K562 (cell line): ENCODE measurements at regions not wholly inside any gene's neighbourhood (a gene's known extent, or its start where the extent isn't known, plus 50 kb on each side); places are given as distances from the start of the nearest gene placed in this dataset.

Experiments used
- ATAC-seq: fragments of 200-7000 bp; cut with Tn5 transposase; 3 replicates; pipeline ENCODE4 v1.9.1; 2020; ENCODE audit warnings: moderate library complexity
- BruUV-seq: library from RNA; stranded (reverse); fragments of 400-500 nt; replicated peaks from 2 replicates; lab custom pipeline; 2021; lab: Mats Ljungman, UMichigan
- CTCF ChIA-PET: fragments of 300-600 bp; formaldehyde crosslinking; extraction: SDS; loops from one replicate; lab custom pipeline; 2021; ENCODE audit warnings: low intra/inter-chr PET ratio; lab: Yijun Ruan, JAX
- POLR2A ChIA-PET: fragments of 300-600, 350-650 bp; sonication (Branson Sonifier 250); formaldehyde crosslinking; extraction: SDS; loops from one replicate; lab custom pipeline; 2021; ENCODE audit warnings: antibody characterized with exemption, inconsistent platforms; lab: Yijun Ruan, JAX
- DNase-seq, 4 experiments: peaks; one replicate each; pipeline versions ENCODE4 v3.0.0 to v3.0.0-alpha.2; 2011 to 2018; ENCODE audit warnings: low spot score in 3 of 4, mixed read lengths in 3 of 4; ENCODE audit errors: extremely low read depth in 1 of 4
- FAIRE-seq: peaks from 2 replicates; lab custom pipeline; 2011; peaks lifted over from hg19 to GRCh38; lab: Jason Lieb, UNC
- H2AFZ ChIP-seq: 2 replicates; pipeline ENCODE4 v1.6.0; 2011; ENCODE audit warnings: low read depth, low read length, control low read depth, inconsistent platforms
- H3K27ac ChIP-seq: fragments of 200-600 bp; 3 replicates; pipeline ENCODE4 v1.8.0; 2011; ENCODE audit warnings: low read depth, mild to moderate bottlenecking, control low read depth, inconsistent platforms, low read length, moderate library complexity, mixed read lengths; ENCODE audit errors: extremely low read depth
- H3K27me3 ChIP-seq, 2 experiments: fragments of 300-600 bp in 1 of 2; 2 replicates in 1 of 2; 3 replicates in 1 of 2; pipeline versions ENCODE4 v1.6.0 to v1.8.0; 2011; ENCODE audit warnings: inconsistent platforms in 2 of 2, low read length in 2 of 2, mild to moderate bottlenecking in 1 of 2, mixed read lengths in 1 of 2, moderate library complexity in 1 of 2; ENCODE audit not compliant: control insufficient read depth in 2 of 2, insufficient read depth in 2 of 2
- H3K36me3 ChIP-seq: fragments of 300-600 bp; 3 replicates; pipeline ENCODE4 v1.8.0; 2011; ENCODE audit warnings: mild to moderate bottlenecking, low read length, inconsistent platforms; ENCODE audit not compliant: control insufficient read depth, insufficient read depth
- H3K4me1 ChIP-seq, 2 experiments: fragments of 200-600 bp in 1 of 2; replicated peaks in 1 of 2; 2 replicates in 1 of 2; 3 replicates in 1 of 2; pipeline versions ENCODE4 v1.5.1 to v1.8.0; 2011; ENCODE audit warnings: inconsistent platforms in 2 of 2, low read length in 2 of 2, mild to moderate bottlenecking in 1 of 2, mixed read lengths in 1 of 2, moderate library complexity in 1 of 2; ENCODE audit not compliant: control insufficient read depth in 2 of 2, insufficient read depth in 2 of 2
- H3K4me2 ChIP-seq: 2 replicates; pipeline ENCODE4 v1.6.1; 2011; ENCODE audit warnings: low read length, control low read depth, inconsistent platforms, mixed read lengths; ENCODE audit not compliant: insufficient read depth
- H3K4me3 ChIP-seq: fragments of 200-600 bp; sonication (generic), shearing (Covaris generic); 2 replicates; pipeline ENCODE4 v1.5.1; 2016; ENCODE audit warnings: control low read depth, inconsistent platforms
- H3K79me2 ChIP-seq: fragments of 200-600 bp; 3 replicates; pipeline ENCODE4 v1.8.0; 2011; ENCODE audit warnings: low read length, inconsistent platforms; ENCODE audit not compliant: control insufficient read depth, insufficient read depth
- H3K9ac ChIP-seq, 2 experiments: 2 replicates each; pipeline versions ENCODE4 v1.6.0 to v1.6.1; 2011; ENCODE audit warnings: low read depth in 2 of 2, low read length in 2 of 2, control low read depth in 1 of 2, inconsistent platforms in 1 of 2, mild to moderate bottlenecking in 1 of 2, mixed read lengths in 1 of 2; ENCODE audit not compliant: insufficient read depth in 1 of 2
- H3K9me1 ChIP-seq: one replicate; pipeline ENCODE4 v1.6.0; 2011; ENCODE audit warnings: inconsistent platforms, mild to moderate bottlenecking, low read length, moderate library complexity; ENCODE audit not compliant: control insufficient read depth, insufficient read depth
- H3K9me3 ChIP-seq: replicated peaks from 2 replicates; pipeline ENCODE4 v1.5.1; 2011; ENCODE audit warnings: low read depth, low read length, inconsistent platforms; ENCODE audit not compliant: control insufficient read depth, insufficient read depth
- H4K20me1 ChIP-seq: replicated peaks from 2 replicates; pipeline ENCODE4 v1.6.1; 2011; ENCODE audit warnings: low read length, inconsistent platforms, mixed read lengths; ENCODE audit not compliant: control insufficient read depth, insufficient read depth
- BACH1 ChIP-seq: fragments of 200-800 bp; sonication (Bioruptor generic); IDR thresholded peaks from 2 replicates; pipeline ENCODE4 v1.6.1; 2016; ENCODE audit warnings: missing genetic modification characterization, missing compliant biosample characterization
- HNRNPUL1 ChIP-seq: fragments of 200-400 bp; formaldehyde crosslinking; IDR thresholded peaks from 2 replicates; pipeline ENCODE4 v1.6.1; 2017; ENCODE audit warnings: low read length
- MTA2 ChIP-seq: fragments of 450-650 bp; IDR thresholded peaks from 2 replicates; pipeline ENCODE4 v1.6.1; 2016; ENCODE audit warnings: low read depth
- NR2C1 ChIP-seq, 2 experiments: fragments of 450-650 bp; IDR thresholded peaks; 2 replicates each; pipeline ENCODE4 v1.6.1; 2017; ENCODE audit warnings: mild to moderate bottlenecking in 2 of 2, antibody characterized with exemption in 1 of 2, inconsistent platforms in 1 of 2, missing compliant biosample characterization in 1 of 2, missing genetic modification characterization in 1 of 2
- ZNF79 ChIP-seq: fragments of 250-450 bp; sonication (Bioruptor Pico); IDR thresholded peaks from 2 replicates; pipeline ENCODE4 v1.4.0; 2020; ENCODE audit warnings: low read depth, mild to moderate bottlenecking, moderate library complexity
- WGBS: fragments of 100-300 bp; shearing (Covaris generic); methylation state at CpG from one replicate; pipeline ENCODE4 v1.1.6; 2016; ENCODE audit warnings: low coverage, mixed read lengths; ENCODE audit not compliant: insufficient coverage; ENCODE audit errors: missing lambda C conversion rate; 5-methylcytosine and 5-hydroxymethylcytosine counted together
- in situ Hi-C: fragments of 300-500 bp; cut with MboI; formaldehyde crosslinking; loops from 4 replicates; pipeline ENCODE4 v1.15.0; 2018; ENCODE audit warnings: inconsistent platforms, mixed read lengths
- intact Hi-C: fragments of 100-400 bp; cut with micrococcal nuclease; formaldehyde crosslinking; loops from 2 replicates; pipeline ENCODE4 v1.14.2; 2022
- TF ChIP-seq, protein P1 (sequence below): fragments of 200-600 bp; sonication (generic); IDR thresholded peaks from one replicate; pipeline ENCODE4 v1.6.1; 2012; ENCODE audit warnings: mild to moderate bottlenecking, low read depth, low read length, inconsistent platforms

DNA sequence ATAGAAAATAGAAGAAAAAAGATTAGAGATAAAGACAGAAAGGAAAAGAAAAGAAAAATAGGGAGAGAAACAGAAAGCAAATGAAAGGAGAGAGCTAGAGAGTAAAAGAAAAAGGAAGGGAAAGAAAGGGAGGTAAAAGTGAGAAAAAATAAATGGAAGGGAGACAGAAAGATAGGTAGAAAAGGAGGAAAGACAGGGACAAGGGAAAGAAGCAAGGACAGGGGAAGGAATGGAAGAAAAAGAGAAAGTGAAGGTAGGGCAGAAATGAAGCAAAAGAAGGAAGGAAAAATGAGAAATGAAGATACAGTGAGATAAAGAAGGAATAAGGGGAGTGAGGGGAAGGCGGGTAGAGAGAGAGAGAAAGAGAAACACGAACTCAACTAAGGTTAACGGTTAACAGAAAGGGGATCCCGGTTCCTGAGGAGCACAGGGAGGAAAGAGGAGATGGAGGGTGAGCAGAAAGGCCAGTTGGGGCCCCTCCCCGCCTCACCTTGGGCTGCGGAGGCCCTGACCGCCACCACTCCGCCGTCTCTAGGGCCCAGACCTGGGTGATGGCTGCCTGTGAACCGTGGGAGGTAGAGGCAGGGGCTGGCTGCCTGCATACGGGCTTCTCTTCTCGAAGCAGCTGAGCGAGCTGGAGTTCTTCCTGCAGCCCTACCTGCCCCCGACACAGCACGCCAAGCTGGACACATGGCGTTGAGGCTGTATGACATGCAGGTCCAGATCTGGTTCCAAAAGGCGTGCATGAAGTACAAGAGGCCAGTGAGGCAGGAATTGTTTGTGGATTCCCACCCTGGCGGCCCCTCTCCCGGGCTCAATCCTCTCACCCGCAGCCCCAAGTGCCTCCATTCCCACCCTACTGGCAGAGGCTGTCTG, 59.5 kb downstream of the SMUG1 start:
- no peak overlapping the region for H3K4me3 ChIP-seq
- peaks cover 28 to 70% of the 10 kb centered on the region in 2 experiments; a peak in 4 of 5 replicates for H3K27me3 ChIP-seq
- no peak overlapping the region for H3K4me2 ChIP-seq
- 28% methylated on average over 20 of the region's 20 CpGs for WGBS
- peaks cover 0 to 17% of the 10 kb centered on the region in 2 experiments; a peak in 2 of 5 replicates for H3K4me1 ChIP-seq
- CTCF ChIA-PET: interaction anchor here (0.7 kb wide), 1 partner anchor 338 kb away, joined by 3 read pairs; no protein-coding TSS in a partner anchor
- ATAC-seq: no peak
- intact Hi-C loops (no loop called here), in situ Hi-C loops (no loop called here)
- no peaks in the 10 kb centered on the region for H3K9me1 ChIP-seq
- BruUV-seq: no TSS peak
- H3K9me3 ChIP-seq: no peaks in the 10 kb centered on the region
- H2AFZ ChIP-seq: no peak overlapping the region
- H3K27ac ChIP-seq: no peak overlapping the region
- DNase-seq: no peak
- no peak for FAIRE-seq
- H4K20me1 ChIP-seq: no peaks in the 10 kb centered on the region; the same call in 1 of the 2 replicates
- H3K36me3 ChIP-seq: no peaks in the 10 kb centered on the region
- no peak overlapping the region for H3K9ac ChIP-seq
- POLR2A ChIA-PET: interaction anchor here (0.7 to 2.2 kb wide), 2 partner anchors 13 to 72 kb away, joined by 4 to 11 read pairs; no protein-coding TSS in a partner anchor
- H3K79me2 ChIP-seq: no peaks in the 10 kb centered on the region
- no peak for TF ChIP-seq ZNF79 (CRISPR knock-in tag)
- no peak for TF ChIP-seq BACH1 (tag)
- TF ChIP-seq, protein P1, sequence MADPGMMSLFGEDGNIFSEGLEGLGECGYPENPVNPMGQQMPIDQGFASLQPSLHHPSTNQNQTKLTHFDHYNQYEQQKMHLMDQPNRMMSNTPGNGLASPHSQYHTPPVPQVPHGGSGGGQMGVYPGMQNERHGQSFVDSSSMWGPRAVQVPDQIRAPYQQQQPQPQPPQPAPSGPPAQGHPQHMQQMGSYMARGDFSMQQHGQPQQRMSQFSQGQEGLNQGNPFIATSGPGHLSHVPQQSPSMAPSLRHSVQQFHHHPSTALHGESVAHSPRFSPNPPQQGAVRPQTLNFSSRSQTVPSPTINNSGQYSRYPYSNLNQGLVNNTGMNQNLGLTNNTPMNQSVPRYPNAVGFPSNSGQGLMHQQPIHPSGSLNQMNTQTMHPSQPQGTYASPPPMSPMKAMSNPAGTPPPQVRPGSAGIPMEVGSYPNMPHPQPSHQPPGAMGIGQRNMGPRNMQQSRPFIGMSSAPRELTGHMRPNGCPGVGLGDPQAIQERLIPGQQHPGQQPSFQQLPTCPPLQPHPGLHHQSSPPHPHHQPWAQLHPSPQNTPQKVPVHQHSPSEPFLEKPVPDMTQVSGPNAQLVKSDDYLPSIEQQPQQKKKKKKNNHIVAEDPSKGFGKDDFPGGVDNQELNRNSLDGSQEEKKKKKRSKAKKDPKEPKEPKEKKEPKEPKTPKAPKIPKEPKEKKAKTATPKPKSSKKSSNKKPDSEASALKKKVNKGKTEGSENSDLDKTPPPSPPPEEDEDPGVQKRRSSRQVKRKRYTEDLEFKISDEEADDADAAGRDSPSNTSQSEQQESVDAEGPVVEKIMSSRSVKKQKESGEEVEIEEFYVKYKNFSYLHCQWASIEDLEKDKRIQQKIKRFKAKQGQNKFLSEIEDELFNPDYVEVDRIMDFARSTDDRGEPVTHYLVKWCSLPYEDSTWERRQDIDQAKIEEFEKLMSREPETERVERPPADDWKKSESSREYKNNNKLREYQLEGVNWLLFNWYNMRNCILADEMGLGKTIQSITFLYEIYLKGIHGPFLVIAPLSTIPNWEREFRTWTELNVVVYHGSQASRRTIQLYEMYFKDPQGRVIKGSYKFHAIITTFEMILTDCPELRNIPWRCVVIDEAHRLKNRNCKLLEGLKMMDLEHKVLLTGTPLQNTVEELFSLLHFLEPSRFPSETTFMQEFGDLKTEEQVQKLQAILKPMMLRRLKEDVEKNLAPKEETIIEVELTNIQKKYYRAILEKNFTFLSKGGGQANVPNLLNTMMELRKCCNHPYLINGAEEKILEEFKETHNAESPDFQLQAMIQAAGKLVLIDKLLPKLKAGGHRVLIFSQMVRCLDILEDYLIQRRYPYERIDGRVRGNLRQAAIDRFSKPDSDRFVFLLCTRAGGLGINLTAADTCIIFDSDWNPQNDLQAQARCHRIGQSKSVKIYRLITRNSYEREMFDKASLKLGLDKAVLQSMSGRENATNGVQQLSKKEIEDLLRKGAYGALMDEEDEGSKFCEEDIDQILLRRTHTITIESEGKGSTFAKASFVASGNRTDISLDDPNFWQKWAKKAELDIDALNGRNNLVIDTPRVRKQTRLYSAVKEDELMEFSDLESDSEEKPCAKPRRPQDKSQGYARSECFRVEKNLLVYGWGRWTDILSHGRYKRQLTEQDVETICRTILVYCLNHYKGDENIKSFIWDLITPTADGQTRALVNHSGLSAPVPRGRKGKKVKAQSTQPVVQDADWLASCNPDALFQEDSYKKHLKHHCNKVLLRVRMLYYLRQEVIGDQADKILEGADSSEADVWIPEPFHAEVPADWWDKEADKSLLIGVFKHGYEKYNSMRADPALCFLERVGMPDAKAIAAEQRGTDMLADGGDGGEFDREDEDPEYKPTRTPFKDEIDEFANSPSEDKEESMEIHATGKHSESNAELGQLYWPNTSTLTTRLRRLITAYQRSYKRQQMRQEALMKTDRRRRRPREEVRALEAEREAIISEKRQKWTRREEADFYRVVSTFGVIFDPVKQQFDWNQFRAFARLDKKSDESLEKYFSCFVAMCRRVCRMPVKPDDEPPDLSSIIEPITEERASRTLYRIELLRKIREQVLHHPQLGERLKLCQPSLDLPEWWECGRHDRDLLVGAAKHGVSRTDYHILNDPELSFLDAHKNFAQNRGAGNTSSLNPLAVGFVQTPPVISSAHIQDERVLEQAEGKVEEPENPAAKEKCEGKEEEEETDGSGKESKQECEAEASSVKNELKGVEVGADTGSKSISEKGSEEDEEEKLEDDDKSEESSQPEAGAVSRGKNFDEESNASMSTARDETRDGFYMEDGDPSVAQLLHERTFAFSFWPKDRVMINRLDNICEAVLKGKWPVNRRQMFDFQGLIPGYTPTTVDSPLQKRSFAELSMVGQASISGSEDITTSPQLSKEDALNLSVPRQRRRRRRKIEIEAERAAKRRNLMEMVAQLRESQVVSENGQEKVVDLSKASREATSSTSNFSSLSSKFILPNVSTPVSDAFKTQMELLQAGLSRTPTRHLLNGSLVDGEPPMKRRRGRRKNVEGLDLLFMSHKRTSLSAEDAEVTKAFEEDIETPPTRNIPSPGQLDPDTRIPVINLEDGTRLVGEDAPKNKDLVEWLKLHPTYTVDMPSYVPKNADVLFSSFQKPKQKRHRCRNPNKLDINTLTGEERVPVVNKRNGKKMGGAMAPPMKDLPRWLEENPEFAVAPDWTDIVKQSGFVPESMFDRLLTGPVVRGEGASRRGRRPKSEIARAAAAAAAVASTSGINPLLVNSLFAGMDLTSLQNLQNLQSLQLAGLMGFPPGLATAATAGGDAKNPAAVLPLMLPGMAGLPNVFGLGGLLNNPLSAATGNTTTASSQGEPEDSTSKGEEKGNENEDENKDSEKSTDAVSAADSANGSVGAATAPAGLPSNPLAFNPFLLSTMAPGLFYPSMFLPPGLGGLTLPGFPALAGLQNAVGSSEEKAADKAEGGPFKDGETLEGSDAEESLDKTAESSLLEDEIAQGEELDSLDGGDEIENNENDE: no peak
- TF ChIP-seq NR2C1 (IDR thresholded peaks at IDR 0.05): no peak
- no peak for TF ChIP-seq NR2C1 (tag; IDR thresholded peaks at IDR 0.05)
- TF ChIP-seq HNRNPUL1: no peak
- no peak for TF ChIP-seq MTA2
